Memory B cell (primary cell): ENCODE measurements at regions not wholly inside any gene's neighbourhood (a gene's known extent, or its start where the extent isn't known, plus 50 kb on each side); places are given as distances from the start of the nearest gene placed in this dataset.

Experiments
- ATAC-seq: fragments of 150-1000 bp; cut with Tn5 transposase; 2 replicates; pipeline ENCODE4 v1.10.0; 2021; ENCODE audit warnings: low read depth, mild to moderate bottlenecking, moderate library complexity
- DNase-seq, 2 donors: peaks; one replicate each; pipeline ENCODE4 v3.0.0; 2022; ENCODE audit warnings: low spot score in 2 of 2
- H3K27ac Mint-ChIP-seq: one replicate; pipeline ENCODE4 v1.8.0; 2022; ENCODE audit warnings: mild to moderate bottlenecking, moderate library complexity, mixed read lengths
- H3K27me3 Mint-ChIP-seq: one replicate; pipeline ENCODE4 v1.8.0; 2022; ENCODE audit warnings: mixed read lengths
- H3K36me3 Mint-ChIP-seq: one replicate; pipeline ENCODE4 v1.8.0; 2022; ENCODE audit warnings: mild to moderate bottlenecking, mixed read lengths
- H3K4me1 Mint-ChIP-seq: one replicate; pipeline ENCODE4 v1.8.0; 2022; ENCODE audit warnings: mixed read lengths
- H3K4me3 Mint-ChIP-seq: one replicate; pipeline ENCODE4 v1.8.0; 2022; ENCODE audit warnings: mild to moderate bottlenecking, moderate library complexity, mixed read lengths
- H3K9me3 Mint-ChIP-seq: one replicate; pipeline ENCODE4 v1.8.0; 2022; ENCODE audit warnings: mixed read lengths

DNA sequence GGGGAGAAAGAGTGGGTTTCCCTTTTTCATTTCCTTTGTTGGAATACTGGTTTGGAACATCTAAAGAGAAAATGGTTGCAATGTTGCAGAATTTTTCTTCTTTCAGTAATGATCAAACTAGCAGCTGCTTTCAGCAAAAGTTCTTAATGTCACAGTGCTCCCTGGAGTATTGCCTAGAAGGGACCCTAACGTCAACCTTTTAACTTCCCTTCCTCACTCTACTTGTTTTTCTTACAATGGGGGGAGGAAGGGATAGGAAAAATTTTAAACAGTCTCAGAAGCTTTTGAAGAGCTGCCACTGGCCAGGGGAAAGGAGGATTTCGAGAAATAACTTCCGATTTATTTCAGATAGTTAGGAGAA lies 521.8 kb downstream of the MED13L start:
- ATAC-seq (no peak), DNase-seq (no peak)
- Mint-ChIP-seq H3K4me1 (no peaks in the 10 kb centered on the region), H3K27me3 (peaks cover 10% of the 10 kb centered on the region), H3K27ac (no peak overlapping the region), H3K4me3 (no peak overlapping the region), H3K9me3 (no peaks in the 10 kb centered on the region), H3K36me3 (no peaks in the 10 kb centered on the region)

- no peaks in the 10 kb centered on the region for H3K36me3 Mint-ChIP-seq
- H3K27ac Mint-ChIP-seq = no peak overlapping the region
- DNase-seq (no peak), ATAC-seq (no peak)
- H3K4me1 Mint-ChIP-seq = no peaks in the 10 kb centered on the region
- H3K4me3 Mint-ChIP-seq = no peak overlapping the region
- no peaks in the 10 kb centered on the region for H3K9me3 Mint-ChIP-seq
- H3K27me3 Mint-ChIP-seq = peaks cover 10% of the 10 kb centered on the region
These were observed 522.3 kb downstream of the MED13L start for GRCh38 chr12:115755061-115755724.

DNA sequence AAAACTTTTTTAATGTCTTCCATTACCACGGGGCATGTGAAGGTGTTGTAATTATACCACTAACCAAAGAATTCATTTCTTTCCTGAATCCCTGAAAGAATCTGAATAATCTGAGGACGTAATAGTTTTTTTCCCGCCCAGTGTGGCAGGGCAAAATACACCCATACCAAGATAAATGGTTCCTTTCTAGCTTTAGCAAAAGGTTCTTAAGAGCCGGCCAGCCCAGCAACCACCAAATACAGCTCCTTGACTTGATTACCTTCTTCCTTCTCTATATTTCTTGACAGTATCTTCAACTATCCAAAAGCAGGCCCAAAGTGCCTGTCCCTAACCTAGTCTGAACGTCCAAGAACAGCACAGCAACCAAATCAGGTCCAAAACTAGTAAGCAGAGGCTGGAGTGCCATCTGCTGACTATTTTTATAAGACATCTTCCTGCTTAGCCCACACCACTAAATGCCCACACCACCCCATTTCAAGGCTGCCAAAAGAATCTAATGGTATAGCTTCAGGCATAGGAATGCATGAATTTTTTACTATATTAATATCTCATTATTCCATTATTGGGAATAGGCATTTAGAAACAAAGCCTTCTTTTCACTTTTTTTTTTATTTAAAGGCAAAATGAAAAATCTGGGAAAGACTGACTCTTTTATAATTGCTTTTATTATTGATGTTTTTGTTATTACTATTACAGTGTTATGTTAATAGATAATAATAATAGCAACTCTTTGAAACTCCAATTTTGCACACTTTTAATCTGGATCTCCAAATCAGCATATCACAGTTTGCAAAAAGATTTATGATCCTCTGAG lies 524.4 kb downstream of the MED13L start:
- Mint-ChIP-seq H3K27ac (no peak overlapping the region), H3K27me3 (peaks cover 10% of the 10 kb centered on the region), H3K36me3 (no peaks in the 10 kb centered on the region), H3K4me3 (no peak overlapping the region), H3K4me1 (no peaks in the 10 kb centered on the region), H3K9me3 (no peaks in the 10 kb centered on the region)
- DNase-seq (peak in 1 of 2 donors; percentile 1), ATAC-seq (no peak)

- no peaks in the 10 kb centered on the region for H3K36me3 Mint-ChIP-seq
- no peak for DNase-seq
- no peak overlapping the region for H3K27ac Mint-ChIP-seq
- H3K4me1 Mint-ChIP-seq = no peaks in the 10 kb centered on the region
- no peaks in the 10 kb centered on the region for H3K9me3 Mint-ChIP-seq
- H3K4me3 Mint-ChIP-seq = no peak overlapping the region
- ATAC-seq = no peak
- peaks cover 10% of the 10 kb centered on the region for H3K27me3 Mint-ChIP-seq
These were observed 525.3 kb downstream of the MED13L start for GRCh38 chr12:115752156-115752555.

GRCh38 chr12:115750340-115750739 lies 527.2 kb downstream of the MED13L start:
- DNase-seq (no peak), ATAC-seq (no peak)
- no peak overlapping the region for H3K27ac Mint-ChIP-seq
- no peaks in the 10 kb centered on the region for H3K9me3 Mint-ChIP-seq
- H3K4me3 Mint-ChIP-seq = no peak overlapping the region
- no peaks in the 10 kb centered on the region for H3K36me3 Mint-ChIP-seq
- H3K4me1 Mint-ChIP-seq = no peaks in the 10 kb centered on the region
- H3K27me3 Mint-ChIP-seq = peaks cover 10% of the 10 kb centered on the region

- H3K9me3 Mint-ChIP-seq = no peaks in the 10 kb centered on the region
These were observed 528.2 kb downstream of the MED13L start for GRCh38 chr12:115749071-115749841.

GRCh38 chr12:115740586-115741155 lies 536.8 kb downstream of the MED13L start:
- no peak overlapping the region for H3K27ac Mint-ChIP-seq
- H3K4me1 Mint-ChIP-seq = no peaks in the 10 kb centered on the region
- DNase-seq (no peak), ATAC-seq (no peak)
- no peak overlapping the region for H3K4me3 Mint-ChIP-seq
- no peaks in the 10 kb centered on the region for H3K36me3 Mint-ChIP-seq
- H3K27me3 Mint-ChIP-seq = peaks cover 3% of the 10 kb centered on the region
- peaks cover 4% of the 10 kb centered on the region for H3K9me3 Mint-ChIP-seq

More at GRCh38 chr12:115749071-115749841, 528.2 kb downstream of the MED13L start:
- DNase-seq (no peak), ATAC-seq (no peak)
- Mint-ChIP-seq H3K27me3 (peaks cover 6% of the 10 kb centered on the region), H3K36me3 (no peaks in the 10 kb centered on the region), H3K4me3 (no peak overlapping the region), H3K4me1 (no peaks in the 10 kb centered on the region), H3K27ac (no peak overlapping the region)

- peaks cover 2% of the 10 kb centered on the region for H3K9me3 Mint-ChIP-seq
- no peaks in the 10 kb centered on the region for H3K4me1 Mint-ChIP-seq
- H3K4me3 Mint-ChIP-seq = no peak overlapping the region
- H3K27ac Mint-ChIP-seq = no peak overlapping the region
- H3K27me3 Mint-ChIP-seq = peaks cover 3% of the 10 kb centered on the region
- no peak for ATAC-seq
- no peak for DNase-seq
- H3K36me3 Mint-ChIP-seq = no peaks in the 10 kb centered on the region
These were observed 539.6 kb downstream of the MED13L start for GRCh38 chr12:115737895-115738294.

DNA sequence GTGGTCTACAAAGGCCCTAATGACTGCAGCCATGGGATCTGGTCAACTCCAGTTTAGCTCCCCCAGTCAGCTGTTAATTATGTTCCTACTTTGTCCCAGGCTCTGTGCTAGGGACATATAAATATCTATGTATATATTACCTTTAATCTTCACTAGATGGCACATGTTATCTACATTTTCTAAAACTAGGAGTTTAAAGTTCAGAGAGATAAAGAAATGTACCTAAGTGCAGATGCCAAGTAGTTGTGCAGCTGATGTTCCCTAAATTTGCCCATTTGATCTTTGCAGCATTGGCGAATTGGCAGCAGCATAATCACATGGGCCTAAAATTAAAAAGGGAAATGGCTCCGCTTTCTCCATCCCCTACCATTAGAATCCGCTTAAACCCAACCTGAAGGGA lies 541.1 kb downstream of the MED13L start:
- Mint-ChIP-seq H3K9me3 (no peaks in the 10 kb centered on the region), H3K27me3 (peaks cover 3% of the 10 kb centered on the region), H3K36me3 (no peaks in the 10 kb centered on the region), H3K4me3 (no peak overlapping the region), H3K4me1 (no peaks in the 10 kb centered on the region), H3K27ac (no peak overlapping the region)
- DNase-seq (no peak), ATAC-seq (no peak)

GRCh38 chr12:115730975-115731541 lies 546.4 kb downstream of the MED13L start:
- H3K4me3 Mint-ChIP-seq = no peak overlapping the region
- no peaks in the 10 kb centered on the region for H3K27me3 Mint-ChIP-seq
- no peaks in the 10 kb centered on the region for H3K9me3 Mint-ChIP-seq
- ATAC-seq (no peak), DNase-seq (no peak)
- no peak overlapping the region for H3K27ac Mint-ChIP-seq
- H3K36me3 Mint-ChIP-seq = no peaks in the 10 kb centered on the region
- H3K4me1 Mint-ChIP-seq = no peaks in the 10 kb centered on the region

DNA sequence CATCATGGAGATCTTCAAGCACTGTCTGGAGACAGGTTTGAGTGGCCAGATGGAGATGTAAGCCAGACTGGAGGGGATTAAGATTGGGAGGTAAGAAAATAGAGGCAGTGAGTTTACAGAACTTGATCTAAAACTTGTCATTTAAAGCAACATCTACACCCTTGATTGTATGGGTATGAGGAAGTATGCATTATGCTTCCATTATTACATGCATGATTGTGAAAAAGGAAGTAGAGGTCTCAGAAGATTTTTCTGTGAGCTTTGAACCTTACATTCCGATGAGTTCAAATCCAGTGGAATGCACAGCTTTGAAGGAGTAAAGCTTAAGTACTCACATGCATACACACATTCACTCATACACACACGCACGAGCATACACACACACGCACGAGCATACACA lies 550.8 kb downstream of the MED13L start:
- H3K27ac Mint-ChIP-seq = no peak overlapping the region
- no peak overlapping the region for H3K4me3 Mint-ChIP-seq
- ATAC-seq = no peak
- H3K27me3 Mint-ChIP-seq = no peaks in the 10 kb centered on the region
- H3K9me3 Mint-ChIP-seq = no peaks in the 10 kb centered on the region
- H3K36me3 Mint-ChIP-seq = no peaks in the 10 kb centered on the region
- no peak for DNase-seq
- H3K4me1 Mint-ChIP-seq = no peaks in the 10 kb centered on the region

DNA sequence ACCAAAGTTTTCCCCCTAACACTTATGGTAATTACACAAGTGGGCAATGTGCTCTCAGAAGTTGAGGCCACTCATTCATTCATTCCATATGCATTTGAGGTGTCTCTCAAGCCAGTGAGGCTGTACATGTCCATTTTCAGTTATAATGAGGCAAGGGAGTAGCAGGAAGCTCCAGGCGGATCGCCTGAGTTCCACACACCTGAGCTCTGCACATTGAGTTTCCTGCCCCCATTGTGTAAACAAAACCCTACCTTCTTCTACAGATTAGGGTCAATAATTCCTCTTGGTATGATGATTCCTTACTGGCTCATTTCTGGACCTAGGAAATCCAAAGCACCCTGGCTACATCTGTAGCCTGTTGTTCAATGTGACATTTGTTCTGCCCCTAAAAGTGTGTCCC lies 555.3 kb downstream of the MED13L start:
- DNase-seq (no peak), ATAC-seq (no peak)
- Mint-ChIP-seq H3K27ac (no peak overlapping the region), H3K36me3 (no peaks in the 10 kb centered on the region), H3K9me3 (no peaks in the 10 kb centered on the region), H3K27me3 (no peaks in the 10 kb centered on the region), H3K4me3 (no peak overlapping the region), H3K4me1 (no peaks in the 10 kb centered on the region)

DNA sequence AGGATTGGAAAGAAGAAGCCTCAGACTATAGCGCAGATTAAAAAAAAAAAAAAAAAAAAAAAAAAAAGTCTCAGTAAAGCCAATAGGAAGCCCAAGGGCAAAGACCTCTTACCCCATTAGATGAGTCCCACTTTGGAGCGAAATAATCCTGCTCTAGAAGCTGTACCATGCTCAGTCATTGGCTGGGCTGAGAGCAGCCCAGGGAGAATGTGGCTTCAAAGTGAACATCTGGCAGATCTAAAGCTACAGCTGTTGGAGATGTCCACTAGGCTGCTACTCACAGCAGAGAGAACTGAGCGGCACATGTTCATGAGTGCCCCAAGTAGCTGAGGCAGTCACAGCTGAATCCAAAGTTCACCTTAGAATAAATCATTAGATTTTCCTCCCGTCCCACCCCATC lies 560.9 kb downstream of the MED13L start:
- DNase-seq = no peak
- H3K27me3 Mint-ChIP-seq = peaks cover 4% of the 10 kb centered on the region

DNA sequence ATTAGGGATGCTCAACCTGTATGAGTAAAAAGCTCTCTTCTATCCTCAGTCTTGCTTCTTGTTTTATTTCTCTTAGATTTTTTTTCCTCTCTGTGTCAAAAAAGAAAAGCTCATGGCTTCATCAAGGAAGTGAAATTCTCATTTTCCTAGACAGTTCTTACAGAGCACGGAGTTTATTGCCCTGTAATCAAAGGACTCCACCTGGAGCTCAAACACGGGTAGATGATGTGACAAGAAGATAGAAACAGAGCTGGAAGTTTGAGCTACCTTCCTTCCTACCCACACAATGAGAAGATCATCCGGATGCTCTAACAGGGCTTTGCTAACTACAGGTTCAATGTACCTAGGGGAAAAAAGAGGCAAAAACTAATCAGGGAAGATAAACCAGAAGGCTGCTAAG lies 564.8 kb downstream of the MED13L start:
- Mint-ChIP-seq H3K4me1 (no peaks in the 10 kb centered on the region), H3K27ac (no peak overlapping the region), H3K9me3 (peaks cover 8% of the 10 kb centered on the region), H3K4me3 (no peak overlapping the region), H3K36me3 (no peaks in the 10 kb centered on the region), H3K27me3 (peaks cover 7% of the 10 kb centered on the region)
- no peak for DNase-seq
- no peak for ATAC-seq

More for the DNA sequence above, 560.9 kb downstream of the MED13L start:
- H3K36me3 Mint-ChIP-seq = no peaks in the 10 kb centered on the region
- H3K4me1 Mint-ChIP-seq = no peaks in the 10 kb centered on the region
- no peak overlapping the region for H3K27ac Mint-ChIP-seq
- no peak overlapping the region for H3K4me3 Mint-ChIP-seq
- ATAC-seq = no peak
- H3K9me3 Mint-ChIP-seq = peaks cover 4% of the 10 kb centered on the region
